ENCODE measurements at regions not wholly inside any gene's neighbourhood (a gene's known extent, or its start where the extent isn't known, plus 50 kb on each side); places are given as distances from the start of the nearest gene placed in this dataset.

DNA sequence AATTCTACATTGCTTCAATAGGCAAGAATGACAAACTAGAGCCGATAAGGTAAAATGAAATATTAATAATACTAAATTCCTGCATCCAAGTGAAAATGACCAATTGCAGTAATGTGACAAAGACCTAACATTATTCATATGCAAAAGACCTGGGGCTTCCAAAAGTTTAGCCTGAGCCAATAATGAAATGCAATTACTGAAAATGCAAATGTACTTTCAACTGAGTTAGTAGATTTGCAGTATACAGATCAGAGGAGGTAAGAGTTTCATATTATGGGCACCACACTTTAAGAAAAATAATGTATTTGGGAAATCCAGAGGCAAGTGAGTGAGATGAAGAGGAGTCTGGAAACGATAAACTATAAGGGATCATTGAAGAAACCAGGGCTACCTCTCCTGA lies 193.7 kb upstream of the GMDS start:
- Histone ChIP-seq H3K9me3 (ENCODE audit: control insufficient read depth, insufficient read depth, low read length) (no peaks in the 10 kb centered on the region), H3K36me3 (ENCODE audit: control insufficient read depth, insufficient read depth, low read length) (no peaks in the 10 kb centered on the region), H3K4me1 (ENCODE audit: control insufficient read depth, insufficient read depth, low read length) (no peaks in the 10 kb centered on the region), H3K4me3 (ENCODE audit: low read depth, low read length) (no peak overlapping the region), H3K27ac (ENCODE audit: low read depth, low read length) (no peak overlapping the region), H3K9ac (ENCODE audit: low read depth, low read length) (no peak overlapping the region), H3K27me3 (ENCODE audit: control insufficient read depth, insufficient read depth, low read length) (no peaks in the 10 kb centered on the region)

- Histone ChIP-seq H3K4me3 (ENCODE audit: low read depth, low read length) (no peak overlapping the region), H3K4me1 (ENCODE audit: control insufficient read depth, insufficient read depth, low read length) (no peaks in the 10 kb centered on the region), H3K36me3 (ENCODE audit: control insufficient read depth, insufficient read depth, low read length) (no peaks in the 10 kb centered on the region), H3K9me3 (ENCODE audit: control insufficient read depth, insufficient read depth, low read length) (no peaks in the 10 kb centered on the region), H3K9ac (ENCODE audit: low read depth, low read length) (no peak overlapping the region), H3K27ac (ENCODE audit: low read depth, low read length) (no peak overlapping the region), H3K27me3 (ENCODE audit: control insufficient read depth, insufficient read depth, low read length) (no peaks in the 10 kb centered on the region)
These were observed 191.2 kb upstream of the GMDS start for GRCh38 chr6:2436410-2437154.

- Histone ChIP-seq H3K36me3 (ENCODE audit: control insufficient read depth, insufficient read depth, low read length) (no peaks in the 10 kb centered on the region), H3K4me3 (ENCODE audit: low read depth, low read length) (no peak overlapping the region), H3K27me3 (ENCODE audit: control insufficient read depth, insufficient read depth, low read length) (no peaks in the 10 kb centered on the region), H3K27ac (ENCODE audit: low read depth, low read length) (no peak overlapping the region), H3K9ac (ENCODE audit: low read depth, low read length) (no peak overlapping the region), H3K9me3 (ENCODE audit: control insufficient read depth, insufficient read depth, low read length) (no peaks in the 10 kb centered on the region), H3K4me1 (ENCODE audit: control insufficient read depth, insufficient read depth, low read length) (no peaks in the 10 kb centered on the region)
These were observed 189.9 kb upstream of the GMDS start for GRCh38 chr6:2435323-2435722.

- Histone ChIP-seq H3K9me3 (ENCODE audit: control insufficient read depth, insufficient read depth, low read length) (no peaks in the 10 kb centered on the region), H3K27ac (ENCODE audit: low read depth, low read length) (no peak overlapping the region), H3K4me3 (ENCODE audit: low read depth, low read length) (no peak overlapping the region), H3K27me3 (ENCODE audit: control insufficient read depth, insufficient read depth, low read length) (no peaks in the 10 kb centered on the region), H3K4me1 (ENCODE audit: control insufficient read depth, insufficient read depth, low read length) (no peaks in the 10 kb centered on the region), H3K9ac (ENCODE audit: low read depth, low read length) (no peak overlapping the region), H3K36me3 (ENCODE audit: control insufficient read depth, insufficient read depth, low read length) (no peaks in the 10 kb centered on the region)
These were observed 189.5 kb upstream of the GMDS start for GRCh38 chr6:2434912-2435311.

- Histone ChIP-seq H3K36me3 (ENCODE audit: control insufficient read depth, insufficient read depth, low read length) (no peaks in the 10 kb centered on the region), H3K9ac (ENCODE audit: low read depth, low read length) (no peak overlapping the region), H3K4me1 (ENCODE audit: control insufficient read depth, insufficient read depth, low read length) (no peaks in the 10 kb centered on the region), H3K27ac (ENCODE audit: low read depth, low read length) (no peak overlapping the region), H3K4me3 (ENCODE audit: low read depth, low read length) (no peak overlapping the region), H3K9me3 (ENCODE audit: control insufficient read depth, insufficient read depth, low read length) (no peaks in the 10 kb centered on the region), H3K27me3 (ENCODE audit: control insufficient read depth, insufficient read depth, low read length) (no peaks in the 10 kb centered on the region)
These were observed 188.7 kb upstream of the GMDS start for GRCh38 chr6:2434116-2434515.

DNA sequence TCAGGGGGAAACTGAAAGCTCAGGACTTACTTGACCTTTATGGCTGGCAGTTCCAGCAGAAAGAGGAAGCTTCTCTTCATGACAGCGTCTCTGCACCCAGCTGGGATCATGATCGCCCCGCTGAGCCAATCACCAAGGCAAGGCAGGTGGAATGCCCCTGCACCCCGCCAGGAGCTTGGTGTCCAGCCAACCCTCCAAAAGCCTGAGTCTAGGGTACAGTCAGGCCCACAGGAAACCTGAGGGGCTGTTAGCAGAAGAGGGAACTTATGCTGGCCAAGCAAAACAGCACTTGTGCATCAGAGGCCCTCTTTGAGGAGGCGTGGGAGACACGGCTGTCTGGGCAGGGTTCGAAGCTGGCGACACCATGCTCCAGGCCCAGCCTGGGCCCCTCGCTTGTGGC lies 188.3 kb upstream of the GMDS start:
- Histone ChIP-seq H3K27ac (ENCODE audit: low read depth, low read length) (no peak overlapping the region), H3K4me1 (ENCODE audit: control insufficient read depth, insufficient read depth, low read length) (no peaks in the 10 kb centered on the region), H3K9ac (ENCODE audit: low read depth, low read length) (no peak overlapping the region), H3K36me3 (ENCODE audit: control insufficient read depth, insufficient read depth, low read length) (no peaks in the 10 kb centered on the region), H3K9me3 (ENCODE audit: control insufficient read depth, insufficient read depth, low read length) (no peaks in the 10 kb centered on the region), H3K4me3 (ENCODE audit: low read depth, low read length) (no peak overlapping the region), H3K27me3 (ENCODE audit: control insufficient read depth, insufficient read depth, low read length) (no peaks in the 10 kb centered on the region)

DNA sequence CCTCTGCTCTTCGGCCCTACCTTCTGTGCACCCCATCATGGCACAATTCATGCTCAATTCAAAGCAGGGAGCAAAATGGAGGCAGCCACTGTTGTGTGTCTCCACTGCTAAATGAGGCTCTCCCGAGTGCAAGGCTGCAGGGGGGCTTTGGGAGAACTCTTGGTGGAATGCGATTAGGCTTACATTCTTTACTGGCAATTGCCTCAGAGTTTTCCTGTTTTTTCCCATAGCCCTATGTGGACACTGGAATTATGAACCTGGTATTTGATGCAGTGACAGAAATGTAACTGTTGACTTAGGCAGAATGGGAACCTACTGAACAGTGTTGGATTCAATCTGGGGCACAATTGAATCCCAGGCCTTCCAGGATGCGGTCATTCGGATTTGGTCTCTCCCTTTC lies 187.9 kb upstream of the GMDS start:
- no peaks in the 10 kb centered on the region for H3K36me3 ChIP-seq (ENCODE audit: control insufficient read depth, insufficient read depth, low read length)
- no peak overlapping the region for H3K27ac ChIP-seq (ENCODE audit: low read depth, low read length)
- no peaks in the 10 kb centered on the region for H3K9me3 ChIP-seq (ENCODE audit: control insufficient read depth, insufficient read depth, low read length)
- no peak overlapping the region for H3K4me3 ChIP-seq (ENCODE audit: low read depth, low read length)
- no peaks in the 10 kb centered on the region for H3K4me1 ChIP-seq (ENCODE audit: control insufficient read depth, insufficient read depth, low read length)
- H3K27me3 ChIP-seq (ENCODE audit: control insufficient read depth, insufficient read depth, low read length) = no peaks in the 10 kb centered on the region
- no peak overlapping the region for H3K9ac ChIP-seq (ENCODE audit: low read depth, low read length)

GRCh38 chr6:2432292-2432691 lies 186.9 kb upstream of the GMDS start:
- no peak overlapping the region for H3K4me3 ChIP-seq (ENCODE audit: low read depth, low read length)
- no peaks in the 10 kb centered on the region for H3K27me3 ChIP-seq (ENCODE audit: control insufficient read depth, insufficient read depth, low read length)
- no peaks in the 10 kb centered on the region for H3K36me3 ChIP-seq (ENCODE audit: control insufficient read depth, insufficient read depth, low read length)
- H3K4me1 ChIP-seq (ENCODE audit: control insufficient read depth, insufficient read depth, low read length) = no peaks in the 10 kb centered on the region
- no peak overlapping the region for H3K9ac ChIP-seq (ENCODE audit: low read depth, low read length)
- H3K9me3 ChIP-seq (ENCODE audit: control insufficient read depth, insufficient read depth, low read length) = no peaks in the 10 kb centered on the region
- no peak overlapping the region for H3K27ac ChIP-seq (ENCODE audit: low read depth, low read length)

DNA sequence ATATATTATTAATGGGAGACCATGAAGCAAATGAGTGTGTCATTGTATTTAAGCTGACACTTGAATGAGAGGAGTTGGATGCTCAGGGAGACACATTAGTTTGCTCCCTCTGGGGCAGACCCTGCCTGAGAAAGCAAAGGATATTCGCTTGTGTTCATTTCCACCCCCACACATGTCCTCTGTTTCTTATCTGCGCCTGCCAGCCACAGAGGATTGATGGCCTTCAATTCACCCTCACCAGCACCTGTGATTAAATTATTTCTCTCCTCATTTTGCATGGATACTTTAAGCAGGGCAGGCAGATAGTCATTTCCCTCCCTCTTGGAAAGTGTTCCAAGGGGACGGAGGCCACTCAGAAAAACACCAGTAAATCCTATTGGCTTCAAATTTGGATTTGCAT lies 185.2 kb upstream of the GMDS start:
- H3K27me3 ChIP-seq (ENCODE audit: control insufficient read depth, insufficient read depth, low read length) = no peaks in the 10 kb centered on the region
- no peak overlapping the region for H3K27ac ChIP-seq (ENCODE audit: low read depth, low read length)
- no peaks in the 10 kb centered on the region for H3K36me3 ChIP-seq (ENCODE audit: control insufficient read depth, insufficient read depth, low read length)
- no peaks in the 10 kb centered on the region for H3K9me3 ChIP-seq (ENCODE audit: control insufficient read depth, insufficient read depth, low read length)
- no peak overlapping the region for H3K4me3 ChIP-seq (ENCODE audit: low read depth, low read length)
- H3K4me1 ChIP-seq (ENCODE audit: control insufficient read depth, insufficient read depth, low read length) = no peaks in the 10 kb centered on the region
- H3K9ac ChIP-seq (ENCODE audit: low read depth, low read length) = no peak overlapping the region

DNA sequence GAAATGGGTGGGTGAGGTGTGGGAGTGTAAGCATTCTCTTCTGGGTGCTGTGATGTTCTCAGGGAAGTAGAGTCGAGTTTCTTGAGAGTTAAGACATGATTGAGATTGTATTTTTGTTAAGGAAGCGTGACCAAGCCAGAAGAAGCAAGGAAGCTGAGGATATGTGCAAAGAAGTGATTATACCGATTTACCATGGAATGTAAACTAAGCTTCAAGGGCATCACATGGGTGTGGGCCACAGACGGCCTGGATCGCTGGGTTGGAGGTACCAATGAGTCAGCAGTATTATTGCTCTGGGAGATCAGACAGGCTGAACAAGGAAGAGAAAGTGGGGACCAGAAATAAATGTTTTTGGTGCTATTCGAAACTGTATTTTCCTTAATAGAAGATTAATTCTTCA lies 184.1 kb upstream of the GMDS start:
- Histone ChIP-seq H3K9ac (ENCODE audit: low read depth, low read length) (no peak overlapping the region), H3K9me3 (ENCODE audit: control insufficient read depth, insufficient read depth, low read length) (no peaks in the 10 kb centered on the region), H3K4me1 (ENCODE audit: control insufficient read depth, insufficient read depth, low read length) (no peaks in the 10 kb centered on the region), H3K27me3 (ENCODE audit: control insufficient read depth, insufficient read depth, low read length) (no peaks in the 10 kb centered on the region), H3K36me3 (ENCODE audit: control insufficient read depth, insufficient read depth, low read length) (no peaks in the 10 kb centered on the region), H3K27ac (ENCODE audit: low read depth, low read length) (no peak overlapping the region), H3K4me3 (ENCODE audit: low read depth, low read length) (no peak overlapping the region)

DNA sequence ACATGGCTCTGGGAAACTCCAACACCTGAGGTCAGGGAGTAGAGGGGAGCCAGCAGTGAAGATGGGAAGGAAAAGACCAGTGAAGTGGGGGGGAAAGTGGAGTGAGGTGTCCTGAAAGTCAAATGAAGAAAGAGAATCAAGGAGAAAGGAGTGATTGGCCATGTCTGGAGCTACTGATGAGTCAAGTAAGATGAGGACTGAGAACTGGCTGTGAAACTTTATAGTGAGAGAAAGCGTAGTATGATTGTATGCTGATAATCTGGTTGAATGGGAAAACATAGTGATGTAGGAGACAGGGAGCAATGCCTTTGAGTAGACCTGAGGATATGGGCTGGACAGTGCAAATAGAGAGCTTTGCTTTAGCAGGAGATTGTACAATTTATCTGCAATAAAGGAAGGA lies 183.6 kb upstream of the GMDS start:
- Histone ChIP-seq H3K9ac (ENCODE audit: low read depth, low read length) (no peak overlapping the region), H3K9me3 (ENCODE audit: control insufficient read depth, insufficient read depth, low read length) (no peaks in the 10 kb centered on the region), H3K36me3 (ENCODE audit: control insufficient read depth, insufficient read depth, low read length) (no peaks in the 10 kb centered on the region), H3K27ac (ENCODE audit: low read depth, low read length) (no peak overlapping the region), H3K27me3 (ENCODE audit: control insufficient read depth, insufficient read depth, low read length) (no peaks in the 10 kb centered on the region), H3K4me1 (ENCODE audit: control insufficient read depth, insufficient read depth, low read length) (no peaks in the 10 kb centered on the region), H3K4me3 (ENCODE audit: low read depth, low read length) (no peak overlapping the region)

All from HUES48 (cell line).